Ishikawa (cell line): ENCODE measurements at regions not wholly inside any gene's neighbourhood (a gene's known extent, or its start where the extent isn't known, plus 50 kb on each side); places are given as distances from the start of the nearest gene placed in this dataset.

ENCODE experiments used
- CREB1 ChIP-seq: IDR thresholded peaks from 2 replicates; pipeline ENCODE4 v1.6.1; 2012; ENCODE audit warnings: low read depth
- EP300 ChIP-seq: IDR thresholded peaks from 2 replicates; pipeline ENCODE4 v1.6.1; 2012; ENCODE audit warnings: borderline replicate concordance
- RAD21 ChIP-seq: IDR thresholded peaks from 2 replicates; pipeline ENCODE4 v1.6.1; 2012; ENCODE audit warnings: low read depth
- USF1 ChIP-seq: IDR thresholded peaks from 2 replicates; pipeline ENCODE4 v1.6.1; 2012
- YY1 ChIP-seq: IDR thresholded peaks from 2 replicates; pipeline ENCODE4 v1.6.1; 2012; ENCODE audit warnings: low read depth

DNA sequence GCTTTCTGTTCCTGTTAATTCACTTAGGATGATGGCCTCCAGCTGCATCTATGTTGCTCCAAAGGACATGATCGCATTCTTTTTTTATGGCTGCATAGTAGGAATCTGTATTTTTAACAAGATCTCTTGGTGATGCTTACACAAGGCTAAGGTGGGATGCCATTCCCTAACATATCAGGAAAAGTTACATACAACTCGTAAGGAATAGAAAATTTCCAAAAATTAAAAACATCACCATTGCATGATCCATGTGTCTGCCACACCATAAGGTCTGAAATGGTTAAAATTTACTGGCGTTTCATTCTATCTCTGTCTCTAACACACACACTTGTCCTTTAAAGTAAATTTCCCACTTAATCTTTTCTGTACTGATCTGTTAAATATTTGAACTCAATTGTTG is 608.4 kb downstream of the PRELID2 start:
- TF ChIP-seq RAD21 (no peak), YY1 (no peak), USF1 (no peak), CREB1 (no peak), EP300 (no peak)
